Right atrium auricular region (tissue), 2 donors: ENCODE measurements at regions not wholly inside any gene's neighbourhood (a gene's known extent, or its start where the extent isn't known, plus 50 kb on each side); places are given as distances from the start of the nearest gene placed in this dataset.

Experiments used
- DNase-seq: peaks from one replicate; pipeline ENCODE4 v3.0.0-alpha.2; 2019; ENCODE audit warnings: low spot score
- H3K27ac ChIP-seq, 2 donors: fragments of 200-600 bp; sonication (generic); 1 replicate in 1 of 2; 2 replicates in 1 of 2; pipeline ENCODE4 v1.5.1; 2016 to 2019
- H3K27me3 ChIP-seq, 2 donors: fragments of 200-600 bp; sonication (generic); one replicate each; pipeline versions ENCODE4 v1.5.1 to v1.6.0; 2017 to 2019
- H3K36me3 ChIP-seq: fragments of 200-600 bp; sonication (generic); one replicate; pipeline ENCODE4 v1.5.1; 2016
- H3K4me1 ChIP-seq, 2 donors: fragments of 200-600 bp; sonication (generic); one replicate each; pipeline versions ENCODE4 v1.5.1 to v1.6.0; 2017 to 2019
- H3K4me3 ChIP-seq, 2 donors: fragments of 200-600 bp; sonication (generic); 1 replicate in 1 of 2; 2 replicates in 1 of 2; pipeline ENCODE4 v1.5.1; 2017 to 2019; ENCODE audit warnings: mild to moderate bottlenecking in 1 of 2, moderate library complexity in 1 of 2
- H3K9me3 ChIP-seq, 2 donors: fragments of 200-600 bp; sonication (generic); one replicate each; pipeline ENCODE4 v1.5.1; 2019
- TF ChIP-seq, protein P1 (sequence below), 2 donors: fragments of 200-600 bp; sonication (generic); IDR thresholded peaks; one replicate each; pipeline ENCODE4 v1.5.1; 2019; ENCODE audit warnings: antibody characterized with exemption in 2 of 2

DNA sequence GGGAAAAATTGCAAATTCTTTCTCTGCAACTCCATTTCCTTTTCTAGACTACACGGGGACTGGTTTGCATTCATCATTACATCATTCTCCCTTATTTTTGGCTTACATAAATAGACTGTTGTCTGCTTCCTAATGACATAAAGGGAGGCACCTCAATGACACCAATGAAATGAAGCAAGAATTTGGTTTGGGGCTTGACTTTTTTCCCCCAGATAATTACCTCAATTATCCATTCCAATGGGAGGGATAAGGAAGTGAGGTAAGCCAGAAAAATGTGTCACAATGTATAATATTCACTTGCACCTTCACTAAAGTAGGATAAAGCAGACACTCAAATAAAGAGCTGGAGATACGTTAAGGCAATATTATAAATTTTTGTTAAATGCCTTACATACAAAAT lies 240.6 kb upstream of the GRIP1 start:
- TF ChIP-seq, protein P1, sequence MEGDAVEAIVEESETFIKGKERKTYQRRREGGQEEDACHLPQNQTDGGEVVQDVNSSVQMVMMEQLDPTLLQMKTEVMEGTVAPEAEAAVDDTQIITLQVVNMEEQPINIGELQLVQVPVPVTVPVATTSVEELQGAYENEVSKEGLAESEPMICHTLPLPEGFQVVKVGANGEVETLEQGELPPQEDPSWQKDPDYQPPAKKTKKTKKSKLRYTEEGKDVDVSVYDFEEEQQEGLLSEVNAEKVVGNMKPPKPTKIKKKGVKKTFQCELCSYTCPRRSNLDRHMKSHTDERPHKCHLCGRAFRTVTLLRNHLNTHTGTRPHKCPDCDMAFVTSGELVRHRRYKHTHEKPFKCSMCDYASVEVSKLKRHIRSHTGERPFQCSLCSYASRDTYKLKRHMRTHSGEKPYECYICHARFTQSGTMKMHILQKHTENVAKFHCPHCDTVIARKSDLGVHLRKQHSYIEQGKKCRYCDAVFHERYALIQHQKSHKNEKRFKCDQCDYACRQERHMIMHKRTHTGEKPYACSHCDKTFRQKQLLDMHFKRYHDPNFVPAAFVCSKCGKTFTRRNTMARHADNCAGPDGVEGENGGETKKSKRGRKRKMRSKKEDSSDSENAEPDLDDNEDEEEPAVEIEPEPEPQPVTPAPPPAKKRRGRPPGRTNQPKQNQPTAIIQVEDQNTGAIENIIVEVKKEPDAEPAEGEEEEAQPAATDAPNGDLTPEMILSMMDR (IDR thresholded peaks at IDR 0.05) = no peak
- DNase-seq = no peak
- Histone ChIP-seq H3K4me3 (no peak overlapping the region), H3K4me1 (peaks cover 0 to 16% of the 10 kb centered on the region in 2 donors), H3K9me3 (no peaks in the 10 kb centered on the region), H3K36me3 (no peaks in the 10 kb centered on the region), H3K27me3 (no peaks in the 10 kb centered on the region), H3K27ac (no peak overlapping the region)

DNA sequence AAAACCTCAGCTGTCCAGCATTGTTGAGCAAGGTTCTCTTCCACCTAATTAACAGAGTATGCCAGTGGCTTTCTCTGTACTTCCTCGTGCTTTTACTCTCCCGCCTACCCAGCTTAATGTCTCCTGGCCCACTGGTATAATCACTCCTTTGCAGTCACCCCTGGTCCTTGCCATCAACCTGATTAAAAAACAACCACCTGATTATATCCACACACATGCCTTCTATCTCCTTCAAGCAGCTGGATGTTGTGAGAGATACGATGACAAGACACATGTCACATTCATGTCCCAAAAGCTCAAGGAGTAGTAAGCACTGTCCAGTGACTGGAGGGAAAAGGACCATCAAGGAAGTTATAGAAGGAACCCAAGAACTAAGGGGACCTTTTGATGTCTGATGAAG lies 241.3 kb upstream of the GRIP1 start:
- Histone ChIP-seq H3K4me1 (peaks cover 0 to 11% of the 10 kb centered on the region in 2 donors), H3K4me3 (no peak overlapping the region), H3K27ac (no peak overlapping the region), H3K36me3 (no peaks in the 10 kb centered on the region), H3K9me3 (no peaks in the 10 kb centered on the region), H3K27me3 (no peaks in the 10 kb centered on the region)
- TF ChIP-seq, protein P1 (IDR thresholded peaks at IDR 0.05) = no peak
- no peak for DNase-seq

DNA sequence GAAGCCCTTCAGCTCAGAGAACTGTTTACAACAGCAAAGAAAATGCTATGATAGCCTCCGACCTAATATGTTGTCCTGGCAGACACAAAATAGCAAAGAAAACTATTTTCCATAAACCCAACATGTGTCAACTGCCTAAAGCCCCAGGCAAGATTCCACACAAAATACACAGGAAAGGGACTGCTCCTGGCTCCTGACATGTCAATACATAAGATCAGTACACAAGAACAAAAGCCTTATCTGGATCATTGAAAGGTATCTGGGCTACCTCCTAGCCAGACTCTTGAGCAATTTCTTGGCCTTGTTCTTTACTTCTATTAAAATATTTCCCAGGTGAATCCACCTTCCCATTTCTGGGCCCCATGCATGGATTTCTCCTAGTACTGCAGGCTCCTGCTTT lies 242.3 kb upstream of the GRIP1 start:
- no peak for DNase-seq
- Histone ChIP-seq H3K4me3 (no peak overlapping the region), H3K27me3 (no peaks in the 10 kb centered on the region), H3K36me3 (no peaks in the 10 kb centered on the region), H3K9me3 (no peaks in the 10 kb centered on the region), H3K27ac (no peak overlapping the region), H3K4me1 (peaks cover 0 to 3% of the 10 kb centered on the region in 2 donors)
- TF ChIP-seq, protein P1 (IDR thresholded peaks at IDR 0.05) = no peak

DNA sequence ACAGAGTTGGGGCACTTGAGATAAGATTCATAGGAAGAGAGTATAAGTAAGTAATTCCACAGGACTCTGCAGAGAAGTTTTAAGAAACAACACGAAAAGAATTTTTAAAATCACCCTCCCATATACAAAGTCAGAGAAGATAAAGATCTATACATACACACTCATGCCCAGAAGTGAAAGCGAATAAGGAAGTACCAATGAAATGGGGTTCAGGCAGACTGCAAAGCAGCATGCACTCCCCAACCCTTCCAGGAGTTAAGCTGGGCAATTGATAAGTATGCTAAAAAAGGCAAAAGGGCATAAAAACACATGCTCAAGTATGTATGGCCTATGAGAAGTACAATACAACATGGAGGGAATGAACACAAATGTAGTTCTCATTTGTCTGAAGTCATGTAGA lies 246.2 kb upstream of the GRIP1 start:
- no peak overlapping the region for H3K27ac ChIP-seq
- no peaks in the 10 kb centered on the region for H3K4me1 ChIP-seq

DNA sequence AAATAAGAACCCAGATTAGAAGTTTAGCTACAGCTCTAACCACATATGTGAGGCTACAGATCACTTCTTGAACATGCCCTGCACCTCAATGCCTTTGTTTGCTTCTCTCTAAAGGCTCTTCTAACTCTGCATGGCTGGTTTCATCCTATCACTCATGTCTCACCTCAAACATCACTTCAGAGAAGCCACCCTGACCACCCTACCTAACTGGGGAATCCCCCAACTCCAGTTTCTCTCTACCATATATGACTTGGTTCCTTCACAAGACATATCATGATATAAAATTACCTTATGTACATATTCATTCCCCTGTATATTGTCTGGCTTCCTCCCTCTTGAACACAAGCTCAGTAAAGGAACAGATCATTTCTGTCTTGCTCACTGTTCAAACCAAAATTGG lies 250.2 kb upstream of the GRIP1 start:
- no peak for DNase-seq
- no peak overlapping the region for H3K27ac ChIP-seq
- no peaks in the 10 kb centered on the region for H3K36me3 ChIP-seq
- TF ChIP-seq, protein P1 (IDR thresholded peaks at IDR 0.05) = no peak
- no peaks in the 10 kb centered on the region for H3K4me1 ChIP-seq
- no peaks in the 10 kb centered on the region for H3K27me3 ChIP-seq
- H3K4me3 ChIP-seq = no peak overlapping the region
- H3K9me3 ChIP-seq = no peaks in the 10 kb centered on the region

More for the DNA sequence above, 246.2 kb upstream of the GRIP1 start:
- TF ChIP-seq, protein P1 (IDR thresholded peaks at IDR 0.05) = no peak
- no peaks in the 10 kb centered on the region for H3K9me3 ChIP-seq
- no peaks in the 10 kb centered on the region for H3K36me3 ChIP-seq
- no peaks in the 10 kb centered on the region for H3K27me3 ChIP-seq
- no peak overlapping the region for H3K4me3 ChIP-seq
- no peak for DNase-seq

DNA sequence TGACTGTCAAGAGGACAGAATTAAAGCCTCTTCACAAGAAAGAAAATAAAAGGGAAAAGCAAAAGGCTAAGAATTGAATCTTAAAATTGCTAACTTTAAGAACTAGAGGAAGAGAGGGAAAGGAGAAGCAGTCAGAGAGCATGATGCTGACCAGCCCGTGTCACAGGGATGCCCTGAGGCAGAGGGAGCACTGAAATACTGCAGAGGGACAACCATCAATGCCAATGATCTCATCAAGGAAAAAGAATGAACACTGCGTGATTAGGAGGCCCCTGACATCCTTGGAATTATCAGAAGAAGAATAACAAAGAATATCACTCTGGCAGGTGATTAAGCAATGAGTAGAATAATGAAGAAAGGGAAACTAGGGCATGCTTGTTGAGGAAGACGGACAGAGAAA lies 252.2 kb upstream of the GRIP1 start:
- no peaks in the 10 kb centered on the region for H3K27me3 ChIP-seq
- H3K36me3 ChIP-seq = no peaks in the 10 kb centered on the region
- TF ChIP-seq, protein P1 (IDR thresholded peaks at IDR 0.05) = no peak
- no peak overlapping the region for H3K27ac ChIP-seq
- no peaks in the 10 kb centered on the region for H3K4me1 ChIP-seq
- H3K9me3 ChIP-seq = no peaks in the 10 kb centered on the region
- no peak for DNase-seq
- H3K4me3 ChIP-seq = no peak overlapping the region
